ENCODE measurements at regions not wholly inside any gene's neighbourhood (a gene's known extent, or its start where the extent isn't known, plus 50 kb on each side); places are given as distances from the start of the nearest gene placed in this dataset.

GRCh38 chr1:168631671-168632400, 55.4 kb downstream of the XCL1 start:
- no peak for TF ChIP-seq CTCF (IDR thresholded peaks at IDR 0.05)
- no peak for TF ChIP-seq POLR2A (IDR thresholded peaks at IDR 0.05)

All from stomach (tissue), 4 donors.